ENCODE measurements at regions not wholly inside any gene's neighbourhood (a gene's known extent, or its start where the extent isn't known, plus 50 kb on each side); places are given as distances from the start of the nearest gene placed in this dataset.
"Not testable (repeated sequence)": the region's sequence is repeated elsewhere in the genome, so short reads cannot be mapped to it uniquely, and the experiment has no call there.

DNA sequence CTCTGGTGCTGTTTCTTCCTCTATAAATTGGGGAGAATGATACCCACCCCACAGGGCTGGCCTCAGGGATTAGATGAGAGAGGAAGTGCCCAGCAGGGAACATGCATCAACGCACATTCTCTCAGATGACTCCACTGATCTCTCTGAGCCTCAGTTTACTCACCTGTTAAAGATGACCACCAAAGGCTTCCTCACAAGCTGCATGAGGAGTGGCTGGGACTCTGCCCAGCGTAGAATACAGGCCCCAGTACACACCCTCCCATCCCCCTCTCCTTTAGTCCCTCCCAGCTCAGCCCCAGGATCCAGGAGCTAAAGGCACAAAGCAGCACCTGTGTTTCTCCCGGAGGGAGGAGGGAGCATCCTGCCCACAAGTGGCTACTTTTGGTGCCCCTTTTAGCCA, 76.7 kb downstream of the OR11H1 start:
- H3K4me3 ChIP-seq; intact Hi-C loops (cut with micrococcal nuclease); H3K36me3 ChIP-seq (ENCODE audit: control insufficient read depth, insufficient read depth, low read length); H3K9ac ChIP-seq (ENCODE audit: insufficient read depth in 1 of 2, low read depth in 2 of 2, low read length in 2 of 2); H3K9me1 ChIP-seq (ENCODE audit: control insufficient read depth, insufficient read depth, low read length); in situ Hi-C loops (cut with MboI); H4K20me1 ChIP-seq (replicated peaks; ENCODE audit: control insufficient read depth, insufficient read depth, low read length); H2AFZ ChIP-seq (ENCODE audit: low read depth, low read length); CTCF ChIA-PET (ENCODE audit: low intra/inter-chr PET ratio); FAIRE-seq; H3K4me2 ChIP-seq (ENCODE audit: insufficient read depth, low read length); BruUV-seq (replicated peaks); DNase-seq (ENCODE audit: extremely low read depth in 1 of 4, low spot score in 3 of 4); POLR2A ChIA-PET; H3K9me3 ChIP-seq (replicated peaks; ENCODE audit: control insufficient read depth, insufficient read depth, low read depth, low read length); H3K27me3 ChIP-seq (ENCODE audit: control insufficient read depth in 2 of 2, insufficient read depth in 2 of 2, low read length in 2 of 2); H3K27ac ChIP-seq (ENCODE audit: extremely low read depth, low read depth, low read length); ATAC-seq; H3K4me1 ChIP-seq (replicated peaks in 1 of 2; ENCODE audit: control insufficient read depth in 2 of 2, insufficient read depth in 2 of 2, low read length in 2 of 2); H3K79me2 ChIP-seq (ENCODE audit: control insufficient read depth, insufficient read depth, low read length): not testable (repeated sequence)
- no CpG with 5 or more reads among the region's 3 CpGs for WGBS (ENCODE audit: insufficient coverage, low coverage, missing lambda C conversion rate)

DNA sequence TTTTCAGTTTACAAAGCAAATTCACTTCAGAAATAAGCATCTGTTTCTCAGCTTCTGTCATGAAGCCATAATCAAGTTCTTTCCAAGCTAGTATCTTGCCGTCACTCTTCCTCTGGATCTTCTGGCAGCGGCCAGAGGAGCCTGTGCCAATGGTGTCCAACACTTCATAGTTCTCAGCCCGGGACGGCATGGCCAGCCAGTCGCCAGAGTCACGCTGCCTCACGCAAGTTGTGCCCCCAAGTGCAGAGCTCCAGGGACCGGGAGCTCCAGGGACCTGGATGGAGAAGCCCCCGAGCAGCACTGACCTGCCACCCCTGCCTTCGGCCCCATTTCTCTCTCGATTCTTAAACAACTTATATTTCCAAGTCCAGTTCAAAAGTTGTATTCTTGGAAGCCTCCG, 76.9 kb upstream of the POTEH start:
- FAIRE-seq; H3K9me3 ChIP-seq (replicated peaks; ENCODE audit: control insufficient read depth, insufficient read depth, low read depth, low read length); H3K79me2 ChIP-seq (ENCODE audit: control insufficient read depth, insufficient read depth, low read length); H3K4me3 ChIP-seq; H3K27ac ChIP-seq (ENCODE audit: extremely low read depth, low read depth, low read length); H3K4me1 ChIP-seq (replicated peaks in 1 of 2; ENCODE audit: control insufficient read depth in 2 of 2, insufficient read depth in 2 of 2, low read length in 2 of 2); in situ Hi-C loops (cut with MboI); H3K9me1 ChIP-seq (ENCODE audit: control insufficient read depth, insufficient read depth, low read length); H3K27me3 ChIP-seq (ENCODE audit: control insufficient read depth in 2 of 2, insufficient read depth in 2 of 2, low read length in 2 of 2); BruUV-seq (replicated peaks); H4K20me1 ChIP-seq (replicated peaks; ENCODE audit: control insufficient read depth, insufficient read depth, low read length); ATAC-seq; POLR2A ChIA-PET; intact Hi-C loops (cut with micrococcal nuclease); H3K36me3 ChIP-seq (ENCODE audit: control insufficient read depth, insufficient read depth, low read length); H3K4me2 ChIP-seq (ENCODE audit: insufficient read depth, low read length); H3K9ac ChIP-seq (ENCODE audit: insufficient read depth in 1 of 2, low read depth in 2 of 2, low read length in 2 of 2); H2AFZ ChIP-seq (ENCODE audit: low read depth, low read length); CTCF ChIA-PET (ENCODE audit: low intra/inter-chr PET ratio): not testable (repeated sequence)
- DNase-seq (ENCODE audit: extremely low read depth in 1 of 4, low spot score in 3 of 4), result peak in 1 of 4 experiments; percentile 1
- WGBS (ENCODE audit: insufficient coverage, low coverage, missing lambda C conversion rate), result 1% methylated on average over 11 of the region's 12 CpGs

DNA sequence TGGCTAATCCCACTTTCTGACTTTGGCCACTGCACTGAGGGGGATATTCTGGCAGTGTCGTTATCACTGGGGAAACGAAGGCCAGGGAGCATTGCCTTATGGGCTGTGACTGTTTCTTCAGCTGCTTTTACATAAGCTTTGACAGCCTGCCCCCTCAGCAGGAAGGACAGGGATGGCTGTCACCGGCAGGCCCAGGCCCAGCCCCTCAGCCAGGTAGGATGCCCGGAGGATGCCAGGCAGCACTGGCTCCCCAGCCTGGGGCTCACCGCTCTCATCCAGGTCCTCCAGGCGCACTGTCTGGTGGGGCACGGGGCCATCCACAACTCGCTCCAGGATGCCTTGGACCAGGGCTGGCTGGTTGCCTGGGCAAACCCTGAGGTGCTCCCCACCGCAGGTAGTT, 74.7 kb upstream of the POTEH start:
- H2AFZ ChIP-seq (ENCODE audit: low read depth, low read length); intact Hi-C loops (cut with micrococcal nuclease); ATAC-seq; H3K9me1 ChIP-seq (ENCODE audit: control insufficient read depth, insufficient read depth, low read length); H3K4me1 ChIP-seq (replicated peaks in 1 of 2; ENCODE audit: control insufficient read depth in 2 of 2, insufficient read depth in 2 of 2, low read length in 2 of 2); in situ Hi-C loops (cut with MboI); H3K9me3 ChIP-seq (replicated peaks; ENCODE audit: control insufficient read depth, insufficient read depth, low read depth, low read length); FAIRE-seq; H3K36me3 ChIP-seq (ENCODE audit: control insufficient read depth, insufficient read depth, low read length); H3K27me3 ChIP-seq (ENCODE audit: control insufficient read depth in 2 of 2, insufficient read depth in 2 of 2, low read length in 2 of 2); H3K79me2 ChIP-seq (ENCODE audit: control insufficient read depth, insufficient read depth, low read length); CTCF ChIA-PET (ENCODE audit: low intra/inter-chr PET ratio); H3K9ac ChIP-seq (ENCODE audit: insufficient read depth in 1 of 2, low read depth in 2 of 2, low read length in 2 of 2); POLR2A ChIA-PET; H3K4me3 ChIP-seq; H3K4me2 ChIP-seq (ENCODE audit: insufficient read depth, low read length); H3K27ac ChIP-seq (ENCODE audit: extremely low read depth, low read depth, low read length); DNase-seq (ENCODE audit: extremely low read depth in 1 of 4, low spot score in 3 of 4); BruUV-seq (replicated peaks); H4K20me1 ChIP-seq (replicated peaks; ENCODE audit: control insufficient read depth, insufficient read depth, low read length): not testable (repeated sequence)
- 0% methylated on average over 3 of the region's 9 CpGs for WGBS (ENCODE audit: insufficient coverage, low coverage, missing lambda C conversion rate)

DNA sequence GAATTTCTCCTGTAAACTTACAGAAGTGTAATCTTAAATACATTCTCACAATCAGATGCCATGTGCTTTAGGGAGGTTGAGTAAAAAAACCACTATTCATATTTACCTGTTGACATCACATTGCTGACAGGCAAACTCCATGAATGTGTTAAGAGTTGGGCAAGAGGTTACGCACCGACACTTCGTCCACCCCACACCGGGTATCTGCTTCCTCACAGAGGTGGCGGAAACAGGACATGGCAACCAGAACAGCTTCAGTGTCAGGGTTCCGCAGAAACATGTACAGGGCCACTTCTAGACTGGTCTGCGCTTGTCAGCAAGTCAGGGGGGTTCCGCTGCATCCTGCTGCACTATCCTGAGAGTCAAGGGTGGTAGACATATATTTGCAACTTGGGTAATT, 61.6 kb upstream of the POTEH start:
- H3K9me1 ChIP-seq (ENCODE audit: control insufficient read depth, insufficient read depth, low read length); H3K4me3 ChIP-seq; FAIRE-seq; ATAC-seq; BruUV-seq (replicated peaks); H3K9ac ChIP-seq (ENCODE audit: insufficient read depth in 1 of 2, low read depth in 2 of 2, low read length in 2 of 2); CTCF ChIA-PET (ENCODE audit: low intra/inter-chr PET ratio); H3K79me2 ChIP-seq (ENCODE audit: control insufficient read depth, insufficient read depth, low read length); H2AFZ ChIP-seq (ENCODE audit: low read depth, low read length); POLR2A ChIA-PET; H3K4me2 ChIP-seq (ENCODE audit: insufficient read depth, low read length); H4K20me1 ChIP-seq (replicated peaks; ENCODE audit: control insufficient read depth, insufficient read depth, low read length); H3K4me1 ChIP-seq (replicated peaks in 1 of 2; ENCODE audit: control insufficient read depth in 2 of 2, insufficient read depth in 2 of 2, low read length in 2 of 2); H3K27me3 ChIP-seq (ENCODE audit: control insufficient read depth in 2 of 2, insufficient read depth in 2 of 2, low read length in 2 of 2); DNase-seq (ENCODE audit: extremely low read depth in 1 of 4, low spot score in 3 of 4); in situ Hi-C loops (cut with MboI); H3K27ac ChIP-seq (ENCODE audit: extremely low read depth, low read depth, low read length); H3K9me3 ChIP-seq (replicated peaks; ENCODE audit: control insufficient read depth, insufficient read depth, low read depth, low read length); intact Hi-C loops (cut with micrococcal nuclease); H3K36me3 ChIP-seq (ENCODE audit: control insufficient read depth, insufficient read depth, low read length): not testable (repeated sequence)
- 3% methylated on average over 8 of the region's 8 CpGs for WGBS (ENCODE audit: insufficient coverage, low coverage, missing lambda C conversion rate)

All from K562 (cell line).